ENCODE measurements at regions not wholly inside any gene's neighbourhood (a gene's known extent, or its start where the extent isn't known, plus 50 kb on each side); places are given as distances from the start of the nearest gene placed in this dataset.

GRCh38 chr1:10918531-10918930 is 93.9 kb upstream of the TARDBP start:
- no peak overlapping the region for H2AFZ ChIP-seq (ENCODE audit: low read depth, low read length)
- intact Hi-C loops (cut with micrococcal nuclease): no loop called here
- FAIRE-seq (no peak), DNase-seq (ENCODE audit: low read depth, low spot score) (no peak)
- no peak overlapping the region for H3K9ac ChIP-seq (replicated peaks; ENCODE audit: extremely low read depth, insufficient read depth, low read length)
- ChIA-PET CTCF (no interaction called here), POLR2A (no interaction called here)
- no peak overlapping the region for H3K4me2 ChIP-seq (ENCODE audit: insufficient read depth, low read length)
- H4K20me1 ChIP-seq (replicated peaks; ENCODE audit: control insufficient read depth, extremely low read depth, insufficient read depth, low read length): no peaks in the 10 kb centered on the region
- H3K4me3 ChIP-seq (replicated peaks in 1 of 3; ENCODE audit: insufficient read depth in 1 of 3, low read depth in 1 of 3, low read length in 3 of 3): no peak overlapping the region
- no peaks in the 10 kb centered on the region for H3K4me1 ChIP-seq (ENCODE audit: control insufficient read depth, extremely low read depth, insufficient read depth, low read length)
- dilution Hi-C loops (cut with MboI; ENCODE audit: extremely low pct_ligation_motif_present, low sequenced_read_pairs): no loop called here
- H3K36me3 ChIP-seq (ENCODE audit: control insufficient read depth in 2 of 2, extremely low read depth in 1 of 2, insufficient read depth in 2 of 2, low read length in 2 of 2): no peaks in the 10 kb centered on the region
- BruUV-seq (replicated peaks): no TSS peak
- TF ChIP-seq POLR2A (IDR thresholded peaks at IDR 0.05; ENCODE audit: low read depth, low read length) (no peak), CTCF (IDR thresholded peaks at IDR 0.05; ENCODE audit: extremely low read depth in 1 of 2, insufficient read depth in 1 of 2, low read depth in 1 of 2, low read length in 2 of 2) (no peak), FOS (IDR thresholded peaks at IDR 0.05; ENCODE audit: borderline replicate concordance, insufficient read depth, low read length) (no peak), MYC (IDR thresholded peaks at IDR 0.05; ENCODE audit: low read depth, low read length) (no peak), EZH2 (IDR thresholded peaks at IDR 0.05; ENCODE audit: borderline replicate concordance, low read depth, low read length, severe bottlenecking) (no peak), POLR2AphosphoS5 (IDR thresholded peaks at IDR 0.05; ENCODE audit: insufficient read depth, low read depth, low read length) (no peak), MAX (IDR thresholded peaks at IDR 0.05; ENCODE audit: insufficient read depth, insufficient read length) (no peak), GATA2 (IDR thresholded peaks at IDR 0.05; ENCODE audit: insufficient read depth, insufficient read length, low read depth, low read length) (no peak), JUN (IDR thresholded peaks at IDR 0.05; ENCODE audit: borderline replicate concordance, insufficient read depth, insufficient read length, low read depth) (no peak)
- H3K27me3 ChIP-seq (ENCODE audit: control insufficient read depth in 2 of 2, insufficient read depth in 2 of 2, low read length in 2 of 2): peaks cover 0 to 6% of the 10 kb centered on the region in 2 experiments
- H3K9me3 ChIP-seq (replicated peaks; ENCODE audit: control insufficient read depth, insufficient read depth, low read length): no peaks in the 10 kb centered on the region
- H3K79me2 ChIP-seq (ENCODE audit: control insufficient read depth, insufficient read depth, low read length): no peaks in the 10 kb centered on the region
- H3K9me1 ChIP-seq (replicated peaks; ENCODE audit: control insufficient read depth, extremely low read depth, insufficient read depth, low read length): no peaks in the 10 kb centered on the region
- H3K27ac ChIP-seq (ENCODE audit: insufficient read depth, low read depth, low read length): no peak overlapping the region
